ENCODE measurements at regions not wholly inside any gene's neighbourhood (a gene's known extent, or its start where the extent isn't known, plus 50 kb on each side); places are given as distances from the start of the nearest gene placed in this dataset.

- no peak for DNase-seq (ENCODE audit: low read depth in 4 of 4, low spot score in 3 of 4)
Measured at GRCh38 chr13:76795701-76796695, 90.2 kb downstream of the KCTD12 start.

GRCh38 chr13:76792731-76793347 lies 93.4 kb downstream of the KCTD12 start:
- DNase-seq (ENCODE audit: low read depth in 4 of 4, low spot score in 3 of 4): no peak

GRCh38 chr13:76790980-76791819 lies 95.0 kb downstream of the KCTD12 start:
- no peak for DNase-seq (ENCODE audit: low read depth in 4 of 4, low spot score in 3 of 4)

- no peak for DNase-seq (ENCODE audit: low read depth in 4 of 4, low spot score in 3 of 4)
Measured at GRCh38 chr13:76790526-76790925, 95.7 kb downstream of the KCTD12 start.

- DNase-seq (ENCODE audit: low read depth in 4 of 4, low spot score in 3 of 4): no peak
Measured at GRCh38 chr13:76783798-76784197, 102.4 kb downstream of the KCTD12 start.

GRCh38 chr13:76778853-76779252 lies 107.4 kb downstream of the KCTD12 start:
- DNase-seq (ENCODE audit: low read depth in 4 of 4, low spot score in 3 of 4): no peak

- no peak for DNase-seq (ENCODE audit: low read depth in 4 of 4, low spot score in 3 of 4)
Measured at GRCh38 chr13:76777096-76777495, 109.1 kb downstream of the KCTD12 start.

- no peak for DNase-seq (ENCODE audit: low read depth in 4 of 4, low spot score in 3 of 4)
Measured at GRCh38 chr13:76775088-76775740, 111.0 kb downstream of the KCTD12 start.

GRCh38 chr13:76773448-76774094 lies 112.6 kb downstream of the KCTD12 start:
- peak in 2 of 4 donors; percentile 35 to 38 for DNase-seq (ENCODE audit: low read depth in 4 of 4, low spot score in 3 of 4)

- no peak for DNase-seq (ENCODE audit: low read depth in 4 of 4, low spot score in 3 of 4)
Measured at GRCh38 chr13:76772241-76772640, 114.0 kb downstream of the KCTD12 start.

GRCh38 chr13:76769271-76769791 lies 116.9 kb downstream of the KCTD12 start:
- DNase-seq (ENCODE audit: low read depth in 4 of 4, low spot score in 3 of 4): no peak

- DNase-seq (ENCODE audit: low read depth in 4 of 4, low spot score in 3 of 4): no peak
Measured at GRCh38 chr13:76768384-76768783, 117.8 kb downstream of the KCTD12 start.

- DNase-seq (ENCODE audit: low read depth in 4 of 4, low spot score in 3 of 4): no peak
Measured at GRCh38 chr13:76764916-76765315, 121.3 kb downstream of the KCTD12 start.

GRCh38 chr13:76764429-76764828 lies 121.8 kb downstream of the KCTD12 start:
- no peak for DNase-seq (ENCODE audit: low read depth in 4 of 4, low spot score in 3 of 4)

GRCh38 chr13:76762721-76763120 lies 123.5 kb downstream of the KCTD12 start:
- DNase-seq (ENCODE audit: low read depth in 4 of 4, low spot score in 3 of 4): no peak

GRCh38 chr13:76759877-76760276 lies 126.3 kb downstream of the KCTD12 start:
- DNase-seq (ENCODE audit: low read depth in 4 of 4, low spot score in 3 of 4): no peak

GRCh38 chr13:76758738-76759137 lies 127.5 kb downstream of the KCTD12 start:
- no peak for DNase-seq (ENCODE audit: low read depth in 4 of 4, low spot score in 3 of 4)

- DNase-seq (ENCODE audit: low read depth in 4 of 4, low spot score in 3 of 4): no peak
Measured at GRCh38 chr13:76758257-76758656, 127.9 kb downstream of the KCTD12 start.

- no peak for DNase-seq (ENCODE audit: low read depth in 4 of 4, low spot score in 3 of 4)
Measured at GRCh38 chr13:76756451-76756850, 129.8 kb downstream of the KCTD12 start.

- no peak for DNase-seq (ENCODE audit: low read depth in 4 of 4, low spot score in 3 of 4)
Measured at GRCh38 chr13:76754414-76754813, 131.8 kb downstream of the KCTD12 start.

Data from right renal pelvis (tissue), 4 donors.